OCI-LY7 (cell line): ENCODE measurements at regions not wholly inside any gene's neighbourhood (a gene's known extent, or its start where the extent isn't known, plus 50 kb on each side); places are given as distances from the start of the nearest gene placed in this dataset.

Experiments
- CTCF ChIP-seq: fragments of 200-600 bp; sonication (generic); conservative IDR thresholded peaks from 2 replicates; pipeline ENCODE4 v1.5.1; 2014; ENCODE audit warnings: mild to moderate bottlenecking, antibody characterized with exemption, low read length, moderate library complexity, mixed read lengths
- EZH2phosphoT487 ChIP-seq: fragments of 200-600 bp; sonication (generic); IDR thresholded peaks from 2 replicates; pipeline ENCODE4 v1.6.1; 2018; ENCODE audit warnings: low read depth, borderline replicate concordance, mild to moderate bottlenecking, mixed run types, antibody characterized with exemption, low read length, moderate library complexity, mixed read lengths

GRCh38 chr15:94793207-94793606 lies 561.8 kb downstream of the MCTP2 start:
- TF ChIP-seq CTCF (no peak), EZH2phosphoT487 (no peak)
